IMR-90 (cell line): ENCODE measurements at regions not wholly inside any gene's neighbourhood (a gene's known extent, or its start where the extent isn't known, plus 50 kb on each side); places are given as distances from the start of the nearest gene placed in this dataset.
"Not testable (repeated sequence)": the region's sequence is repeated elsewhere in the genome, so short reads cannot be mapped to it uniquely, and the experiment has no call there.

Experiments
- ATAC-seq: fragments of 200-7000 bp; cut with Tn5 transposase; 2 replicates; pipeline ENCODE4 v1.9.1; 2020; ENCODE audit warnings: low read depth, mild to moderate bottlenecking, moderate library complexity
- BruUV-seq: library from RNA; stranded (reverse); fragments of 400-500 nt; replicated peaks from 2 replicates; lab custom pipeline; 2021; lab: Mats Ljungman, UMichigan
- CTCF ChIA-PET: fragments of 300-600 bp; formaldehyde crosslinking; extraction: SDS; loops from one replicate; lab custom pipeline; 2021; ENCODE audit warnings: antibody characterized with exemption; lab: Yijun Ruan, JAX
- POLR2A ChIA-PET: fragments of 300-600 bp; sonication (Branson Sonifier 250); formaldehyde crosslinking; loops from one replicate; lab custom pipeline; 2022; ENCODE audit warnings: antibody characterized with exemption; ENCODE audit not compliant: unreplicated experiment; lab: Charles Lee
- DNase-seq: peaks from one replicate; pipeline ENCODE4 v3.0.0; 2013
- H2AFZ ChIP-seq: replicated peaks from 2 replicates; pipeline ENCODE3; 2013; ENCODE audit warnings: low read length, mild to moderate bottlenecking; ENCODE audit not compliant: poor library complexity
- H2AK5ac ChIP-seq: 2 replicates; pipeline ENCODE4 v1.6.1; 2013; ENCODE audit warnings: low read depth, low read length, inconsistent platforms
- H2AK9ac ChIP-seq: replicated peaks from 2 replicates; pipeline ENCODE3; 2013; ENCODE audit warnings: mild to moderate bottlenecking, low read depth, low read length, moderate library complexity; ENCODE audit not compliant: poor library complexity
- H2BK120ac ChIP-seq: 2 replicates; pipeline ENCODE4 v1.6.1; 2013; ENCODE audit warnings: low read depth, low read length, inconsistent platforms
- H2BK15ac ChIP-seq: 3 replicates; pipeline ENCODE4 v1.6.1; 2013; ENCODE audit warnings: low read depth, low read length, inconsistent platforms
- H2BK20ac ChIP-seq: 2 replicates; pipeline ENCODE4 v1.6.1; 2013; ENCODE audit warnings: low read depth, mild to moderate bottlenecking, inconsistent platforms, low read length, moderate library complexity
- H2BK5ac ChIP-seq: 2 replicates; pipeline ENCODE4 v1.6.1; 2013; ENCODE audit warnings: mild to moderate bottlenecking, low read depth, low read length, inconsistent platforms; ENCODE audit not compliant: poor library complexity, severe bottlenecking
- H3K14ac ChIP-seq: replicated peaks from 2 replicates; pipeline ENCODE4 v1.6.1; 2013; ENCODE audit warnings: low read depth, low read length, inconsistent platforms
- H3K18ac ChIP-seq: 2 replicates; pipeline ENCODE4 v1.6.1; 2013; ENCODE audit warnings: low read depth, low read length, control low read depth
- H3K23ac ChIP-seq: 2 replicates; pipeline ENCODE4 v1.6.1; 2013; ENCODE audit warnings: low read depth, low read length, inconsistent platforms
- H3K27ac ChIP-seq: 2 replicates; pipeline ENCODE4 v1.5.1; 2013; ENCODE audit warnings: mild to moderate bottlenecking, control low read depth, low read length; ENCODE audit not compliant: insufficient read depth
- H3K27me3 ChIP-seq: 2 replicates; pipeline ENCODE4 v1.6.1; 2013; ENCODE audit warnings: low read length; ENCODE audit not compliant: control insufficient read depth, insufficient read depth
- H3K36me3 ChIP-seq: 2 replicates; pipeline ENCODE4 v1.6.1; 2013; ENCODE audit warnings: low read length, mixed read lengths; ENCODE audit not compliant: control insufficient read depth, insufficient read depth
- H3K4ac ChIP-seq: 2 replicates; pipeline ENCODE4 v1.6.1; 2013; ENCODE audit warnings: low read depth, low read length, inconsistent platforms
- H3K4me1 ChIP-seq: 2 replicates; pipeline ENCODE4 v1.6.1; 2013; ENCODE audit warnings: low read length, mixed read lengths; ENCODE audit not compliant: control insufficient read depth, insufficient read depth
- H3K4me2 ChIP-seq: 2 replicates; pipeline ENCODE4 v1.6.1; 2013; ENCODE audit warnings: low read depth, mild to moderate bottlenecking, control low read depth, low read length, moderate library complexity
- H3K4me3 ChIP-seq: 2 replicates; pipeline ENCODE4 v1.5.1; 2013; ENCODE audit warnings: low read depth, mild to moderate bottlenecking, control low read depth, low read length, moderate library complexity; ENCODE audit not compliant: insufficient read depth
- H3K56ac ChIP-seq: 2 replicates; pipeline ENCODE4 v1.6.1; 2013; ENCODE audit warnings: low read length, inconsistent platforms; ENCODE audit not compliant: insufficient read depth; ENCODE audit errors: extremely low read depth
- H3K79me1 ChIP-seq, 2 experiments: 2 replicates each; pipeline ENCODE4 v1.6.1; 2013; ENCODE audit warnings: low read length in 2 of 2, inconsistent platforms in 1 of 2, low read depth in 1 of 2
- H3K9ac ChIP-seq: 2 replicates; pipeline ENCODE4 v1.6.1; 2013; ENCODE audit warnings: low read depth, low read length, control low read depth
- H3K9me1 ChIP-seq: 2 replicates; pipeline ENCODE4 v1.6.1; 2013; ENCODE audit warnings: low read length, inconsistent platforms; ENCODE audit not compliant: insufficient read depth
- H3K9me3 ChIP-seq: 2 replicates; pipeline ENCODE4 v1.6.1; 2013; ENCODE audit warnings: low read length; ENCODE audit not compliant: control insufficient read depth, insufficient read depth
- H4K20me1 ChIP-seq: 2 replicates; pipeline ENCODE4 v1.6.1; 2013; ENCODE audit warnings: low read length, inconsistent platforms; ENCODE audit not compliant: insufficient read depth
- H4K5ac ChIP-seq: 2 replicates; pipeline ENCODE4 v1.6.1; 2013; ENCODE audit warnings: mild to moderate bottlenecking, low read depth, low read length, control low read depth
- H4K8ac ChIP-seq, 2 experiments: 2 replicates each; pipeline ENCODE4 v1.6.1; 2013; ENCODE audit warnings: low read depth in 2 of 2, low read length in 2 of 2, control low read depth in 1 of 2, inconsistent platforms in 1 of 2
- H4K91ac ChIP-seq: 2 replicates; pipeline ENCODE4 v1.6.1; 2013; ENCODE audit warnings: low read depth, low read length, inconsistent platforms; ENCODE audit not compliant: insufficient read depth
- WGBS, 2 experiments: methylation state at CpG; one replicate each; pipeline versions ENCODE4 v1.1.5 to v1.1.7; 2013; ENCODE audit warnings: missing lambda C conversion rate in 2 of 2; ENCODE audit not compliant: insufficient read length in 1 of 2; ENCODE audit errors: extremely low coverage in 2 of 2; 5-methylcytosine and 5-hydroxymethylcytosine counted together
- dilution Hi-C: fragments of 300-500 bp; cut with HindIII; formaldehyde crosslinking; loops from one replicate; pipeline ENCODE4 v1.14.3; 2018; ENCODE audit warnings: low sequenced_read_pairs; ENCODE audit not compliant: unreplicated experiment
- in situ Hi-C: fragments of 300-500 bp; cut with MboI; formaldehyde crosslinking; loops from 3 replicates; pipeline ENCODE4 v1.14.3; 2019; ENCODE audit warnings: low sequenced_read_pairs, inconsistent platforms, mixed read lengths
- intact Hi-C: fragments of 100-400 bp; cut with micrococcal nuclease; formaldehyde crosslinking; loops from 2 replicates; pipeline ENCODE4 v1.10.0; 2022

- H4K20me1 ChIP-seq, H2BK15ac ChIP-seq, H3K27me3 ChIP-seq, H2AFZ ChIP-seq, POLR2A ChIA-PET, H3K4ac ChIP-seq, H4K5ac ChIP-seq, H3K4me3 ChIP-seq, H3K4me2 ChIP-seq, H2AK5ac ChIP-seq, H3K36me3 ChIP-seq, H2BK20ac ChIP-seq, BruUV-seq, H3K18ac ChIP-seq, H2BK120ac ChIP-seq, CTCF ChIA-PET, in situ Hi-C loops, H3K56ac ChIP-seq, dilution Hi-C loops, H2BK5ac ChIP-seq, H3K23ac ChIP-seq, DNase-seq, H4K91ac ChIP-seq, H3K27ac ChIP-seq, H2AK9ac ChIP-seq, intact Hi-C loops, H3K9me3 ChIP-seq, H4K8ac ChIP-seq, H3K79me1 ChIP-seq, H3K14ac ChIP-seq, H3K9me1 ChIP-seq, H3K9ac ChIP-seq, H3K4me1 ChIP-seq, ATAC-seq: not testable (repeated sequence)
- WGBS, 2 experiments: no CpG with 5 or more reads among the region's 1 CpG
Observed at GRCh38 chr14:80010245-80010644, 201.1 kb downstream of the DIO2 start.
